GM12878 (cell line): ENCODE measurements at regions not wholly inside any gene's neighbourhood (a gene's known extent, or its start where the extent isn't known, plus 50 kb on each side); places are given as distances from the start of the nearest gene placed in this dataset.

Experiments
- ATAC-seq: fragments of 200-7000 bp; cut with Tn5 transposase; 3 replicates; pipeline ENCODE4 v1.9.1; 2020; ENCODE audit warnings: mild to moderate bottlenecking, moderate library complexity
- BruUV-seq: library from RNA; stranded (reverse); fragments of 400-500 nt; replicated peaks from 2 replicates; lab custom pipeline; 2021; lab: Mats Ljungman, UMichigan
- CTCF ChIA-PET: fragments of 300-600 bp; sonication (Branson Sonifier 250); formaldehyde crosslinking; extraction: SDS; loops from one replicate; lab custom pipeline; 2021; ENCODE audit warnings: inconsistent platforms; lab: Yijun Ruan, JAX
- POLR2A ChIA-PET: fragments of 350-600 bp; formaldehyde crosslinking; extraction: SDS; loops from one replicate; lab custom pipeline; 2021; ENCODE audit warnings: inconsistent platforms; lab: Charles Lee
- RAD21 ChIA-PET: fragments of 300-600 bp; sonication (Branson Sonifier 250); formaldehyde crosslinking; loops from one replicate; lab custom pipeline; 2023; ENCODE audit warnings: antibody characterized with exemption; ENCODE audit not compliant: unreplicated experiment; lab: Charles Lee
- SMC1A ChIA-PET: fragments of 300-600 bp; sonication (Branson Sonifier 250); formaldehyde crosslinking; loops from one replicate; lab custom pipeline; 2023; ENCODE audit not compliant: unreplicated experiment, uncharacterized antibody; lab: Charles Lee
- DNase-seq: peaks from one replicate; pipeline ENCODE4 v3.0.0-alpha.2; 2011; ENCODE audit warnings: low read depth, low spot score
- FAIRE-seq: peaks from 3 replicates; lab custom pipeline; 2011; peaks lifted over from hg19 to GRCh38; lab: Jason Lieb, UNC
- H2AFZ ChIP-seq: 2 replicates; pipeline ENCODE4 v1.6.0; 2011; ENCODE audit warnings: low read depth, low read length, control low read depth; ENCODE audit not compliant: control insufficient read depth
- H3K27ac ChIP-seq: 2 replicates; pipeline ENCODE4 v1.5.1; 2011; ENCODE audit warnings: control low read depth; ENCODE audit not compliant: control insufficient read depth, insufficient read depth
- H3K27me3 ChIP-seq, 2 experiments: replicated peaks in 1 of 2; 2 replicates each; pipeline versions ENCODE4 v1.6.0 to v1.6.1; 2011; ENCODE audit warnings: low read length in 1 of 2; ENCODE audit not compliant: control insufficient read depth in 2 of 2, insufficient read depth in 2 of 2
- H3K36me3 ChIP-seq, 2 experiments: 2 replicates each; pipeline ENCODE4 v1.5.1; 2011; ENCODE audit warnings: low read length in 1 of 2; ENCODE audit not compliant: control insufficient read depth in 2 of 2, insufficient read depth in 2 of 2
- H3K4me1 ChIP-seq: 2 replicates; pipeline ENCODE4 v1.6.1; 2011; ENCODE audit warnings: mild to moderate bottlenecking, low read length, moderate library complexity, mixed read lengths; ENCODE audit not compliant: control insufficient read depth, insufficient read depth
- H3K4me2 ChIP-seq: 2 replicates; pipeline ENCODE4 v1.6.0; 2011; ENCODE audit warnings: control low read depth; ENCODE audit not compliant: control insufficient read depth, insufficient read depth
- H3K4me3 ChIP-seq: fragments of 200-600 bp; sonication (generic); 2 replicates; pipeline ENCODE4 v1.5.1; 2016
- H3K79me2 ChIP-seq: 2 replicates; pipeline ENCODE4 v1.6.0; 2011; ENCODE audit warnings: low read length; ENCODE audit not compliant: control insufficient read depth, insufficient read depth
- H3K9ac ChIP-seq: 2 replicates; pipeline ENCODE4 v1.8.0; 2011; ENCODE audit warnings: low read length, control low read depth, mixed read lengths; ENCODE audit not compliant: control insufficient read depth, insufficient read depth
- H3K9me3 ChIP-seq: replicated peaks from 3 replicates; pipeline ENCODE4 v1.5.1; 2011; ENCODE audit warnings: mild to moderate bottlenecking, low read length; ENCODE audit not compliant: control insufficient read depth, insufficient read depth
- H4K20me1 ChIP-seq: 2 replicates; pipeline ENCODE4 v1.6.0; 2011; ENCODE audit not compliant: control insufficient read depth, insufficient read depth
- CBFB ChIP-seq: IDR thresholded peaks from 2 replicates; pipeline ENCODE4 v1.6.1; 2016; ENCODE audit warnings: antibody characterized with exemption, low read depth
- LARP7 ChIP-seq: fragments of 450-650 bp; IDR thresholded peaks from 2 replicates; pipeline ENCODE4 v1.6.1; 2017; ENCODE audit warnings: mild to moderate bottlenecking
- MEF2B ChIP-seq: fragments of 450-650 bp; IDR thresholded peaks from 2 replicates; pipeline ENCODE4 v1.6.1; 2018; ENCODE audit warnings: mild to moderate bottlenecking, moderate library complexity; ENCODE audit not compliant: partially characterized antibody, poor library complexity, severe bottlenecking
- MTA2 ChIP-seq: fragments of 450-650 bp; IDR thresholded peaks from 2 replicates; pipeline ENCODE4 v1.6.1; 2016; ENCODE audit warnings: low read depth, mild to moderate bottlenecking, moderate library complexity
- NFXL1 ChIP-seq: fragments of 450-650 bp; IDR thresholded peaks from 2 replicates; pipeline ENCODE4 v1.6.1; 2017; ENCODE audit warnings: antibody characterized with exemption, mild to moderate bottlenecking, borderline replicate concordance
- RAD21 ChIP-seq: IDR thresholded peaks from 2 replicates; pipeline ENCODE4 v1.6.1; 2011; ENCODE audit warnings: mild to moderate bottlenecking, low read depth, low read length, moderate library complexity; ENCODE audit not compliant: insufficient read depth
- RAD51 ChIP-seq: fragments of 450-650 bp; IDR thresholded peaks from 2 replicates; pipeline ENCODE4 v1.6.1; 2016; ENCODE audit warnings: moderate library complexity, mild to moderate bottlenecking, inconsistent platforms
- SMC3 ChIP-seq: IDR thresholded peaks from 2 replicates; pipeline ENCODE4 v1.6.1; 2011; ENCODE audit warnings: low read length, improper control_type of control experiment, borderline replicate concordance
- STAT1 ChIP-seq: fragments of 450-650 bp; conservative IDR thresholded peaks from 2 replicates; pipeline ENCODE4 v1.6.1; 2014; ENCODE audit warnings: antibody characterized with exemption, mild to moderate bottlenecking
- TARDBP ChIP-seq: IDR thresholded peaks from 2 replicates; pipeline ENCODE4 v1.6.1; 2016; ENCODE audit warnings: borderline replicate concordance
- TCF3 ChIP-seq: IDR thresholded peaks from 2 replicates; pipeline ENCODE4 v1.6.1; 2012; ENCODE audit warnings: low read depth, mild to moderate bottlenecking, low read length, borderline replicate concordance; ENCODE audit not compliant: insufficient read depth
- YBX1 ChIP-seq: fragments of 450-650 bp; IDR thresholded peaks from 2 replicates; pipeline ENCODE4 v1.6.1; 2016; ENCODE audit warnings: antibody characterized with exemption
- WGBS: methylation state at CpG from one replicate; pipeline ENCODE4 v1.1.6; 2016; ENCODE audit warnings: low lambda C conversion rate; ENCODE audit not compliant: insufficient replicate concordance, insufficient coverage; ENCODE audit errors: missing lambda C conversion rate; 5-methylcytosine and 5-hydroxymethylcytosine counted together
- in situ Hi-C: fragments of 300-500 bp; cut with MboI; formaldehyde crosslinking; loops from 9 replicates; pipeline ENCODE4 v1.14.3; 2018; ENCODE audit warnings: mixed read lengths
- intact Hi-C: fragments of 100-400 bp; cut with micrococcal nuclease; formaldehyde crosslinking; loops from one replicate; pipeline ENCODE4 v1.14.2; 2022; ENCODE audit not compliant: unreplicated experiment
- TF ChIP-seq, protein P1 (sequence below): fragments of 150-350 bp; IDR thresholded peaks from 2 replicates; pipeline ENCODE4 v1.6.1; 2016; ENCODE audit warnings: low read depth, low read length
- TF ChIP-seq, protein P2 (sequence below): fragments of 450-650 bp; IDR thresholded peaks from 2 replicates; pipeline ENCODE4 v1.6.1; 2017; ENCODE audit warnings: mild to moderate bottlenecking
- TF ChIP-seq, protein P3 (sequence below): fragments of 450-650 bp; IDR thresholded peaks from 2 replicates; pipeline ENCODE4 v1.6.1; 2017; ENCODE audit warnings: borderline replicate concordance
- TF ChIP-seq, protein P4 (sequence below): fragments of 450-650 bp; IDR thresholded peaks from 2 replicates; pipeline ENCODE4 v1.6.1; 2018; ENCODE audit warnings: borderline replicate concordance, mild to moderate bottlenecking; ENCODE audit not compliant: partially characterized antibody

DNA sequence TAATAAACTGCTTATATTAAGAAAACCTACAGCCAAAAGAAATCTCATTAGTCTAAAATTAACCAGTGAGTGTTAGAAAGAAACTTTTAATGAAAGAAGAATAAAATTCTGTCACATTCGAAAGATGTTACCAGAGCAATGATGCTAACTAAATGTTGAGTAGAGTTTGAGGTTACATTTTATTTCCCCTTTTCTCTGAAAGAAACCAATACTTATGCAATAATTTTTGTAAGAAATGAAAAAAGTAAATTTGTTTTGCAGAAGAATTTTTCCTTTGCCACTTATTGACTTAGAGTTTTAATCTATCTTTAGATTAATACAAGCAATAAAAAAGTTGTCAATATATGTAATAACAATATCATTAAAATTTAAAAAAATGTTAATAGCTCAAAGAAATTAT, 574.0 kb upstream of the GALNTL6 start:
- ATAC-seq (no peak), FAIRE-seq (no peak), DNase-seq (no peak)
- no peaks in the 10 kb centered on the region for H3K4me1 ChIP-seq
- RAD21 ChIA-PET, result no interaction called here
- no peak overlapping the region for H2AFZ ChIP-seq
- no TSS peak for BruUV-seq
- SMC1A ChIA-PET, result interaction anchor here (0.9 kb wide), 1 partner anchor 683 kb away, joined by 3 read pairs; no protein-coding TSS in a partner anchor
- no peaks in the 10 kb centered on the region for H3K9me3 ChIP-seq
- no peaks in the 10 kb centered on the region for H3K27me3 ChIP-seq
- in situ Hi-C loops (no loop called here), intact Hi-C loops (no loop called here)
- no peak overlapping the region for H3K9ac ChIP-seq
- POLR2A ChIA-PET, result no interaction called here
- H3K4me2 ChIP-seq, result no peak overlapping the region
- no peak overlapping the region for H3K27ac ChIP-seq
- no peak overlapping the region for H3K4me3 ChIP-seq
- CTCF ChIA-PET, result no interaction called here
- H4K20me1 ChIP-seq, result no peaks in the 10 kb centered on the region
- no peaks in the 10 kb centered on the region for H3K36me3 ChIP-seq
- no peaks in the 10 kb centered on the region for H3K79me2 ChIP-seq
- WGBS, result 0% methylated on average over 1 of the region's 1 CpG
- TF ChIP-seq, protein P1, sequence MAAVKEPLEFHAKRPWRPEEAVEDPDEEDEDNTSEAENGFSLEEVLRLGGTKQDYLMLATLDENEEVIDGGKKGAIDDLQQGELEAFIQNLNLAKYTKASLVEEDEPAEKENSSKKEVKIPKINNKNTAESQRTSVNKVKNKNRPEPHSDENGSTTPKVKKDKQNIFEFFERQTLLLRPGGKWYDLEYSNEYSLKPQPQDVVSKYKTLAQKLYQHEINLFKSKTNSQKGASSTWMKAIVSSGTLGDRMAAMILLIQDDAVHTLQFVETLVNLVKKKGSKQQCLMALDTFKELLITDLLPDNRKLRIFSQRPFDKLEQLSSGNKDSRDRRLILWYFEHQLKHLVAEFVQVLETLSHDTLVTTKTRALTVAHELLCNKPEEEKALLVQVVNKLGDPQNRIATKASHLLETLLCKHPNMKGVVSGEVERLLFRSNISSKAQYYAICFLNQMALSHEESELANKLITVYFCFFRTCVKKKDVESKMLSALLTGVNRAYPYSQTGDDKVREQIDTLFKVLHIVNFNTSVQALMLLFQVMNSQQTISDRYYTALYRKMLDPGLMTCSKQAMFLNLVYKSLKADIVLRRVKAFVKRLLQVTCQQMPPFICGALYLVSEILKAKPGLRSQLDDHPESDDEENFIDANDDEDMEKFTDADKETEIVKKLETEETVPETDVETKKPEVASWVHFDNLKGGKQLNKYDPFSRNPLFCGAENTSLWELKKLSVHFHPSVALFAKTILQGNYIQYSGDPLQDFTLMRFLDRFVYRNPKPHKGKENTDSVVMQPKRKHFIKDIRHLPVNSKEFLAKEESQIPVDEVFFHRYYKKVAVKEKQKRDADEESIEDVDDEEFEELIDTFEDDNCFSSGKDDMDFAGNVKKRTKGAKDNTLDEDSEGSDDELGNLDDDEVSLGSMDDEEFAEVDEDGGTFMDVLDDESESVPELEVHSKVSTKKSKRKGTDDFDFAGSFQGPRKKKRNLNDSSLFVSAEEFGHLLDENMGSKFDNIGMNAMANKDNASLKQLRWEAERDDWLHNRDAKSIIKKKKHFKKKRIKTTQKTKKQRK, result no peak
- no peak for TF ChIP-seq MTA2
- no peak for TF ChIP-seq SMC3
- TF ChIP-seq, protein P2, sequence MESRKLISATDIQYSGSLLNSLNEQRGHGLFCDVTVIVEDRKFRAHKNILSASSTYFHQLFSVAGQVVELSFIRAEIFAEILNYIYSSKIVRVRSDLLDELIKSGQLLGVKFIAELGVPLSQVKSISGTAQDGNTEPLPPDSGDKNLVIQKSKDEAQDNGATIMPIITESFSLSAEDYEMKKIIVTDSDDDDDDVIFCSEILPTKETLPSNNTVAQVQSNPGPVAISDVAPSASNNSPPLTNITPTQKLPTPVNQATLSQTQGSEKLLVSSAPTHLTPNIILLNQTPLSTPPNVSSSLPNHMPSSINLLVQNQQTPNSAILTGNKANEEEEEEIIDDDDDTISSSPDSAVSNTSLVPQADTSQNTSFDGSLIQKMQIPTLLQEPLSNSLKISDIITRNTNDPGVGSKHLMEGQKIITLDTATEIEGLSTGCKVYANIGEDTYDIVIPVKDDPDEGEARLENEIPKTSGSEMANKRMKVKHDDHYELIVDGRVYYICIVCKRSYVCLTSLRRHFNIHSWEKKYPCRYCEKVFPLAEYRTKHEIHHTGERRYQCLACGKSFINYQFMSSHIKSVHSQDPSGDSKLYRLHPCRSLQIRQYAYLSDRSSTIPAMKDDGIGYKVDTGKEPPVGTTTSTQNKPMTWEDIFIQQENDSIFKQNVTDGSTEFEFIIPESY, result no peak
- no peak for TF ChIP-seq YBX1
- no peak for TF ChIP-seq TARDBP
- TF ChIP-seq RAD51, result no peak
- TF ChIP-seq NFXL1, result no peak
- TF ChIP-seq MEF2B, result no peak
- no peak for TF ChIP-seq LARP7
- TF ChIP-seq, protein P3, sequence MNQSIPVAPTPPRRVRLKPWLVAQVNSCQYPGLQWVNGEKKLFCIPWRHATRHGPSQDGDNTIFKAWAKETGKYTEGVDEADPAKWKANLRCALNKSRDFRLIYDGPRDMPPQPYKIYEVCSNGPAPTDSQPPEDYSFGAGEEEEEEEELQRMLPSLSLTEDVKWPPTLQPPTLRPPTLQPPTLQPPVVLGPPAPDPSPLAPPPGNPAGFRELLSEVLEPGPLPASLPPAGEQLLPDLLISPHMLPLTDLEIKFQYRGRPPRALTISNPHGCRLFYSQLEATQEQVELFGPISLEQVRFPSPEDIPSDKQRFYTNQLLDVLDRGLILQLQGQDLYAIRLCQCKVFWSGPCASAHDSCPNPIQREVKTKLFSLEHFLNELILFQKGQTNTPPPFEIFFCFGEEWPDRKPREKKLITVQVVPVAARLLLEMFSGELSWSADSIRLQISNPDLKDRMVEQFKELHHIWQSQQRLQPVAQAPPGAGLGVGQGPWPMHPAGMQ, result no peak
- TF ChIP-seq TCF3, result no peak
- TF ChIP-seq STAT1, result no peak
- TF ChIP-seq CBFB, result no peak
- no peak for TF ChIP-seq RAD21
- TF ChIP-seq, protein P4, sequence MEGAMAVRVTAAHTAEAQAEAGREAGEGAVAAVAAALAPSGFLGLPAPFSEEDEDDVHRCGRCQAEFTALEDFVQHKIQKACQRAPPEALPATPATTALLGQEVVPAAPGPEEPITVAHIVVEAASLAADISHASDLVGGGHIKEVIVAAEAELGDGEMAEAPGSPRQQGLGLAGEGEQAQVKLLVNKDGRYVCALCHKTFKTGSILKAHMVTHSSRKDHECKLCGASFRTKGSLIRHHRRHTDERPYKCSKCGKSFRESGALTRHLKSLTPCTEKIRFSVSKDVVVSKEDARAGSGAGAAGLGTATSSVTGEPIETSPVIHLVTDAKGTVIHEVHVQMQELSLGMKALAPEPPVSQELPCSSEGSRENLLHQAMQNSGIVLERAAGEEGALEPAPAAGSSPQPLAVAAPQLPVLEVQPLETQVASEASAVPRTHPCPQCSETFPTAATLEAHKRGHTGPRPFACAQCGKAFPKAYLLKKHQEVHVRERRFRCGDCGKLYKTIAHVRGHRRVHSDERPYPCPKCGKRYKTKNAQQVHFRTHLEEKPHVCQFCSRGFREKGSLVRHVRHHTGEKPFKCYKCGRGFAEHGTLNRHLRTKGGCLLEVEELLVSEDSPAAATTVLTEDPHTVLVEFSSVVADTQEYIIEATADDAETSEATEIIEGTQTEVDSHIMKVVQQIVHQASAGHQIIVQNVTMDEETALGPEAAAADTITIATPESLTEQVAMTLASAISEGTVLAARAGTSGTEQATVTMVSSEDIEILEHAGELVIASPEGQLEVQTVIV, result no peak
